ENCODE measurements at regions not wholly inside any gene's neighbourhood (a gene's known extent, or its start where the extent isn't known, plus 50 kb on each side); places are given as distances from the start of the nearest gene placed in this dataset.

DNA sequence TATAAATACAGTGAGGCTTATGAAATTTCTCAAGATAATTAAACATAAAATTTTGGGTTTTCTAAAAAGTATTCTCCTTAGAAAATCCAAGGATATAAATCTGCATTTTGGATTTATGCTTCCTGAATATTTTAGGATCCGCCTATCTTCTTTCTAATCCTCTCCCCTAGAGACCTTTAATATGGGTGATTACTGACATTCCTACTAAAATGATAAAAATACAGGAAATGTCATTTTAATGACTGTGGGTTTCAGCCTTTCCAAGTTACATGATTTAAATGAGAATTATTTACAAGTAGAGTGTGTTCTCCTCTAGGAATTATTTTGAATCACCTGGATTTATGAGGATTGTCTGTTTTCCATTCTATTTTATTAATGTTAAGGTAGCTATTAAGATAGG, 150.4 kb downstream of the C7orf25 start:
- no peak for DNase-seq (ENCODE audit: low read depth in 4 of 4, low spot score in 3 of 4)

DNA sequence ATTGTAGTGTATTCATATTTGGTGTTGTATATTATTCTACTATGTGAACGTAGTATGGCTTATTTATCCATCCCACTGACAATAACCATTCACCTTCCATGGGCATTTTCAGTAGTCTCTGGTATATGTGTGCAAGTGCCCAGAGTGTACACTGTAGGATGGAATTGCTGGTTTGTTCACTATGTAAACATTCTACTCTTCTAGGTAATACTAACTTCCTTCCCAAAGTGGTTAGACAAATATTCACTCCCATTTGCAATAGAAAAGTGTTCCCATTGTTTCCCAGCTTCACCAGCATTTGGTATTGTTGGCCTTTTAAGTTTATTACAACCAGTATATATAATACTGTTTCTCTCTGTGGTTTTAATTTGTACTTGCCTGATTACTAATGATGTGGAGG, 153.7 kb downstream of the C7orf25 start:
- DNase-seq (ENCODE audit: low read depth in 4 of 4, low spot score in 3 of 4): no peak

DNA sequence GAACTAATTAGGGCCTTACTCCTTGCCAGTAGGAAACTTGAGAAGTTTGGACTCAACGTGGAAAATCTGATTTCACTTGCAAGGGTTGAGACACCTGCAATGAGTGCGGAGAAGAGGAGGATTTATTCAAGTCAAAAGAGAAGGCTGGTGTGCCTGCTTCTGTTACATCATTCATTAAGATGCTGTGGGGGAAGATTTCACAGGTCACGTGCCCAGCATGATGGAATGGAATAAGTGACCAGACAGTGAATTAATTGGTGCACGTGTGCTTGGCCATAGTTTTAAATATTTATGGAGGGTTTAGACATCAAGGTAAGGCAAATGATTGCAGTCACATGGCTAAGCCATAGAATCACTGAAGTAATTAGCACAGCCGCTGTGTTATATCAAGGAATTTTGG, 155.0 kb downstream of the C7orf25 start:
- DNase-seq (ENCODE audit: low read depth in 4 of 4, low spot score in 3 of 4): no peak

DNA sequence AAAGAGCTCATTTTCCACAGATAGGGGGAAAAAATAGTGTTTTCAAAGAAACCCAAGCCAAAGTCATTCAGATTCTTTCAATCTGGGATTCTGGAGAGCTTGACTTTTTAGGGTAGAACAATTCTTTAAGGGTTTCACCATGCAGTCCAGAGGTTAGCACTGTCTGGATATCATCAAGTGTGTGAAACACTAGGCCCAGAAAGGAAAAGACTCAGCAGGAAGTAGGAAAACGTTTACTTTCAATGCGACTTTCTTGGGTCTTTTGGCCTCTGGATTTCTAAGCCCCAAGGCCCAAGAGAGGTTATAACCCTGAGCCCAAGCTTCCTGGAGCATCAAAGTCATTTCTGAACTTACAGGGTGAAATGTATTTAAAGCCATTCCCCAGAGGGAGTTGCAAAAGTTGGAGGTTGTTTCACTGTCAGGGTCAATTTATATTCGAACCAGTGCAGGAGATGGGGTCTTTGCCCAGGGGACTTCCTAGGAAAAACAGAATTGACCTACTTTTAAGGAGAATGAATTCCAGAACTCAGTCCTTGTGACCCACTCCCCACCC, 158.0 kb downstream of the C7orf25 start:
- peak in 1 of 4 donors; percentile 27 for DNase-seq (ENCODE audit: low read depth in 4 of 4, low spot score in 3 of 4)

DNA sequence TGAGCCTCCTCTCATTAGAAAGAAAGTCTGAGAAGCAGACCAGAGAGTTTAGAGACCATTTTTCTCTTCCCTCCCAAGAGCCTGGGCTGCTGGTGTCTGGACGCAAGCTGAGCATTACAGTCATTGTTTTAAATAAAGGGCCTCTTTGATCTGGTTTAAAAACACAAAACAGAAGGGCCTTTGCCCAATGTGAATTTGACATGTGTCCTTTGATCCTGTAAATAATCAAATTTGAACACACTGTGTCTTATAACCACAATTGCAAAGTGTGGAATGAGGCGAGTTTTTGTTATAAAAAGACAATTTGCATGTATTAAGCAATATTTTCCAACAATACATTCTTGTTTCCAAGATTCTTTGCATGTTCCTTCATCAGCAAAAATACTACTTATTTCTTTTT, 158.5 kb downstream of the C7orf25 start:
- no peak for DNase-seq (ENCODE audit: low read depth in 4 of 4, low spot score in 3 of 4)

DNA sequence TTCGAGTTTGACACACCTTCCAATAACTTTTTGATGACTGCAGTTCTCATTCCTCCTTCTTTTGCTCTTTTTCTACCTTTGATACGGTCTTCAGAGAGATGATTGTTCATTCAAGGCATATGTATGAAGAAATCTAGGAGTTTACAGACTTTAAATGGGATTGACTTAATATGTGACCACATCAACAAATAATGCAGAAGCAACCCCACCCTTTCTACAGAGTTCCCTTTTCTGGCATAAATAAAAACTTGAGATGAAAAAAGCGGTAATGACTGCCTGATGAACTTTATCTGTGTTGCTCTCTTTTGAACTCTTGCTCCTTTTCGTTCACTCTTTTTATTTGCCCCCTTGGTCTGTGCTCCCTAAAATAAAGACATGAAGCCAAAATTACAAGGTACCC, 161.7 kb downstream of the C7orf25 start:
- DNase-seq (ENCODE audit: low read depth in 4 of 4, low spot score in 3 of 4): no peak

DNA sequence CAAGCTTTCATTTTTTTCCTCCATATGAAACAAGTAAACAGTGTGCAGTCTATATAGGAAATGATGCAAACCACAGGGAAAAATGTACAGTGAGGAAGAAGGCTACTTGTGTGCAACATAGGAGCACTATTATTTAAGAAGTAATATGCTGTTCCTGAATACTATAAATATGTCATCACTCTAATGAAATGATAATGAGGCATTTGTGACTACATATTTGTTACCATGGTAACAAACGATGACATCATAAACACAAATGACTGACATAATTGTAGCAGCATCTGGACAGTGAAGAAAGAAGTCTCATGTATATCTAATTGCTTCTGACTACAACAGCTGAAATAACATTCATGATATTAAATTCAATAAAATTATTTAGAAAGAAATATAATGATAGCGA, 164.8 kb downstream of the C7orf25 start:
- DNase-seq (ENCODE audit: low read depth in 4 of 4, low spot score in 3 of 4): no peak

DNA sequence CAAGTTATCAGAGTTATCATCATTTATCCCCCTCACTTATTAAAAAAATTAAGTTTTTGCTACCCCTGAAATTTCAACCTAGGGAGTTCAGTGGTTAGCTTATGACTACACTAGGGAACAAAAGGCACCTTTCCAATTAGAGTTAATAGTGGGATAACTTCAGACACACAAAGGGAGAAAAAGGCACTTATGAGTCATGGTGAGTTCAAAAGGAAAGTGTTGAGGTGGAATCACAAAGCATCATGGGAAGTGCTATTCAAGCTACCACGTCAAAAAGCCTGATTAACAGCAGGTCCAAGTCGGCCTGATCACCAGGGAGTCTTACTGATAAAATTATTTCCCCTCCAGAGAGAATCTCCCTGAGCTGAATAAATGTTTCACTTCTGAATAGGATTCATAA, 165.7 kb downstream of the C7orf25 start:
- DNase-seq (ENCODE audit: low read depth in 4 of 4, low spot score in 3 of 4): no peak

DNA sequence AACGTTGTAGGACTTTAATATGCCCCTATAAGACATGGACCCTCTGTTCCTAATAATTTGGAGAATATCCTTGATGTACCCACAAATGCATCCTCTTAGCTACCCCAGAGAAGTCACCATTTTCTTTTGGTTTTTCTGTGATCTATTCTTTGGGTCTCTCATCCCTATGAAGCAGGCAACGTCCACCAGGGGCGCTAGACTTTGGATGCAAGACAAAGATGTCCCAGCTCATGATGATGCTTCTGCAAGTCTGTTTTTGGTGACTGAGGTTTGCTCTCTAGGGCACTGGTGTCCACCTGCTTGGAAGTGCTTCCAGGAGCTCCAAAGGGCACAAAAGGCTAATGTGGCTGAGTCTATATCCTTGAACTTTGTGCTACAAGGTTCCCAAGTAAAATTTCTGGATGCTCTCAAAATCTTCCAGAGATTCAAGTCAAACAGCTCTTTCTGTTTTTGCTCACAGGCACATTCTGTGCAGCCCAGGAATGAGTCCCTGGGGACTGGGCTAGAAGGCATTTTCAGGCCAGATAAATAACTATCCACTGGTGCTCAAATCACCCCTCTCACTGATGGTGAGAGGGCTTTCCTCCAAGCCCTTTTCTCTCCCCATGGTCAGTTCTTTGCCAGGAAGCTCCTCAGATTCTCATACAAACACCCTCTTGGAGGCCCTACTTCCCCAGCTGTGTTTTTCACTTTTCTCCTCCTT, 166.4 kb downstream of the C7orf25 start:
- DNase-seq (ENCODE audit: low read depth in 4 of 4, low spot score in 3 of 4): no peak

DNA sequence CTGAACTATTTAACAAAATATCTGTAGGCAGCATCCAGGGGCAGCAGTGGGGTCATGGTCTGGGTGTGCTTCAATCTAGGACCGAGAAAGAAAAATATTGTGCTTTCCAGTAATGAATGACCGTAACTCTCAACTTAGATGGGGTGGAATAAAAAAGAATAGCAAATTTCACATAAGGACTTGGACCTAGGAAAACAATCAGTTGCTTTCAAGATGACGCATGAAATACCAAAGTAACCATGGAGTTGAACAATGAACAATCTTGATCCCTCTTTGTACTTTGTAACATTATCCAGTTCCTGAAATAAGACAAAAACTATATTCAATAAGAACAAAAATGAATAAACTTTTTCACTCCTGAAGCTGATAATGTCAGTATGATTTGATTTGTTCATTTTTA, 167.1 kb downstream of the C7orf25 start:
- DNase-seq (ENCODE audit: low read depth in 4 of 4, low spot score in 3 of 4): no peak

DNA sequence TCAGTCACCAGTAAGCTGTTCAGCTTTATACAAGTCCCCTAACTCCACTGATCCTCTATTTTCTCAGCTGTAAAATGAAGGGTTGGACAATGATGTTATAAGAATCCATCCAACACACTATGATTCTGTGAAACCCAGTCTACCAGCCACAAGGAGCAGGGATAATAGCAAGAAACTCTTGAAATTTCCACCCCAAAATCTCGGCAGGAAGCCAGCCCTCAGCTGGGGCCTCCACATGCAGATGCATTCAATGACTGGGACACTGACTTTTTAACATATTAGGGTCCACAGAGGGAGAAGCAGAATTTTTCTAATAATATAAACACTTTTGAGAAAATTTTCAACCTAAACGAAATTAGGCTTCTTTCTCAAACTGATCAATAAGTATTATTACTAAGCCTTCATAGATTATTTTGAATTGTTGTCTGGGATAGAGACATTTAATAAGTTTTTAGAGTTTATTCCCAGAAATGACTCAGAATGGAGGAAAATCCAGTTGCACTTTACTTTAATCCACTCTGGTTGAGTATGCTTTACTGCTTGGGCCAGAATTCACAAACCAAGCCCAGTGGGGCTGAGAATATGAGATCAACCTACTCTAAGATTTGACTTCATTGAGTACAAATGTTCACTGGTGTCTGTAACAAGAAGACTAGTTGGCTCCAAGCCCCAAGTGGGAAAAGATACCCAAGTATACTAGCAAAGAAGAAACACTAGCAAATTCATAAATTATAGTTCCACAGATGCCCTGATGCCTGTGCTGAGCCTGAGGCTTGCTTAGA, 168.6 kb downstream of the C7orf25 start:
- DNase-seq (ENCODE audit: low read depth in 4 of 4, low spot score in 3 of 4): no peak

DNA sequence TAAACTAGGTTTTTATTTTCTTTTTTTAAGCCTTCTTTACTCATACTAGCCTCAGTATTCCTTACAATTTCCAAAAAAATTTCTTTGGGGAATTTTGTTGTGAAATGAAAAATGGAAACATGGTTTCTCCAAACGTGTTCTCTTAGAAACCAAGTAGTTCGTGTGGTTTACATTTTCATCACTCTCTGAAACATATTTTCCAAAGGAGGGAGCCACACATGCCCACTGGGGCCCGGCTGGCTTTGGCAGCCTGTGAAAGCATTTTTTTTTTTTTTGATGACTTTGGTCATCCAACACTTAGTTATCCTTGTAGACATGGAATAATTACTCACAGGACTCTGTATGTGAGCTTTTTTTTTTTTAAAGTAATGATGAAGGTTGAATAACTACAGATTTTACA, 169.6 kb downstream of the C7orf25 start:
- no peak for DNase-seq (ENCODE audit: low read depth in 4 of 4, low spot score in 3 of 4)

DNA sequence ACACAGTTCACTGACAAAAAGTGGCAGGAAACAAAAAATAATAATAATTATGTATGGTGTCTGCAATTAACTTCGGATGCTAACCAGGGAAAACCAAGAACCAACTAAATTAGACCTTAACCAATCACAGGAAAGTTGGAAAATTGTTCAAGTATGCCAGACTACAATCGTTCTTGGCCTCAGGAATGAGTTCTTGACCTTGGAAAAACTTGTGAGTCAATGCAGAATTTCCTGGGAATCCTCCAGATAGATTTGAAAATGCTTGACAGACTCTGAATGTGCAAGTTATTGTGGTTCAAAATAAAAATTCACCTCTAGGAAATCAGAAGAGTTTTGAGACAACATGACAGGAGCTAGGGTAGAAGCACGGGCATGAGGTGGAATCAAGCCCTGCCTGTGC, 171.5 kb downstream of the C7orf25 start:
- no peak for DNase-seq (ENCODE audit: low read depth in 4 of 4, low spot score in 3 of 4)

DNA sequence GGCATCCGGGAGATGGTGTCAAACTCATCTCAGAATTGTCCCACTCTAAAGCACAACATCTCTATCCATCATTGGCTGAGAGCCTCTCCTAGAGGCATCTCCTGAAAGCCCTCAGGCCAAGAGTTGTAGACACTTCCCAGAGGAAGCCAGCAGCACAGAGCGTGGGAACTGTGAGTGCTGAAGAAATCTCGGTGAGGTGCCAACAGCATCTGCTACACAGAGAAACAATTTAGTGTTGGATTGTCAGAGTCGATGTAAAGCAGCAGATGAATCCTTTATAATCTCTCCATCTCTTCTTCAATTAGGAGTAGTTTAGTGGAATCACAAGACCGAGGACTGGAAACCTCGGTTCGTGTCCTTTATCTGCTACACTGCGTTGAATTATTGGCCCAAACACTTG, 172.2 kb downstream of the C7orf25 start:
- no peak for DNase-seq (ENCODE audit: low read depth in 4 of 4, low spot score in 3 of 4)

DNA sequence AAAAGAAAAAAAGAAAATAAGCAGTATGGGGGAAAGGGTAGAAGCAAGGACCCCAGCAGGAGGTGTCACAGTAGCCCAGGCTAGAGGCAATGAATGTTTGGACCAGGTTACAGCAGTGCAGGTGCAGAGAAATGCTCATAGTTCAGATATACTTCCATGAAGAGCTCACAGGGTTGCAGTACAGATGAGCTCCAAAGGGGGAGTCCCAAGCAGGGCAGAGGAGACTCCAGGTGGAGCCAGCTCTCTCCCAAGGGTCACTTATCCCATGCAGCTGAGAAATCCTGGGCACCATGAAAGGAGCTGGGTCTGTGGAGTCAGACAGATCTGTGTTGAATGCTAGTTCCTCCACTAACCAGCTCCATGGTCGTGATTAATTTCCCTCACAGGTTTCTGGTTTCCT, 174.9 kb downstream of the C7orf25 start:
- DNase-seq (ENCODE audit: low read depth in 4 of 4, low spot score in 3 of 4): no peak

DNA sequence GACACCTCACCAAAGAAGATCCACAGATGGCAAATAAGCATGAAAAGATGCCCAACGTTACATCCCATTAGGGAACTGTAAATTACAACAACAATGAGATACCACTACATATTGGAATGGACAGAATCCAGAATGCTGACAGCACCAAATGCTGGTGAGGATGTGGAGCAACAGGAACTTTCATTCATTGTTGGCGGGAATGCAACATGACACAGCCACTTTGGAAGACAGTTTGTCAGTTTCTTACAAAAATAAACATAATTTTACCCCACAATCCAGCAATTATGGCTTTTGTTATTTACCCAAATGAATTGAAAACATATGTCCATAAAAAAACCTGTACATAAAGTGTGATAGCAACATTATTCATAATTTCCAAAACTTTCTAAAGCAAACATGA, 176.8 kb downstream of the C7orf25 start:
- DNase-seq (ENCODE audit: low read depth in 4 of 4, low spot score in 3 of 4): no peak

DNA sequence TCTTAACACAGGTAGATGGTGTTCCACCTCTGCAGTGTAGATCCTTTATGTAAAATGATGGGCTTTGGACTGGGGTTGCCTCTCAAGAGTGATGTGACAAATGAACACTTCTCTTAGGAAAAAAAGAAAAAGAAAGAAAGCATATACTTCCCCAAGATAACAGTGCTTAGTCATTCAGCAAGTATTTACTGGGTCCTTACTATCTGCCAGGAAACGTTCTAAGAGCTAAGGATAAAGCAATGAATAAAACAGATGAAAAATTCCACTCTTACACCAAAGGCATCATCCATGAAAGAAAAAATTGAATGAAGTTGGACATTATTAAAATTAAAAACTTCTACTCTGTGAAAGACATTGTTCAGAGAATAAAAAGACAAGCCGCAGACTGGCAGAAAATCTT, 177.3 kb downstream of the C7orf25 start:
- DNase-seq (ENCODE audit: low read depth in 4 of 4, low spot score in 3 of 4): no peak

DNA sequence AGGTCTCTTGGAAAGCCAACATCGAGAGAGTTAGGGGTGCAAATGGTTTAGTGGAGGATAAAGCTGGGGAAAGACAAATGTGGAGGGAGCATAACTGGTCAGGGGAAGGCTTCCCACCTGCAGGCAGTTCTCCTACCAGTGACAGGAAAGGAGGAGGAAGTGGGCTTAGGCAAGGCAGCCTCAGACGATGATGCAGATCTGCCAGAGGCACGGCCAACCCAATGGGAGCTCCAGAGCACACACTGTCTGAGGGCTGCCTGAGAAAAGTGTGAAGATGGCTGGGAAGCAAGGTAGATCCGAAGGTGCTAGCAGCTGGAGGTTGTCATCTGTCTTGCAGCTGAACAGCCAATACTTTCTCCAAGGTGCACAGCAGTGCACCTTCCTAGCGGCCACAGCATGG, 178.8 kb downstream of the C7orf25 start:
- no peak for DNase-seq (ENCODE audit: low read depth in 4 of 4, low spot score in 3 of 4)

DNA sequence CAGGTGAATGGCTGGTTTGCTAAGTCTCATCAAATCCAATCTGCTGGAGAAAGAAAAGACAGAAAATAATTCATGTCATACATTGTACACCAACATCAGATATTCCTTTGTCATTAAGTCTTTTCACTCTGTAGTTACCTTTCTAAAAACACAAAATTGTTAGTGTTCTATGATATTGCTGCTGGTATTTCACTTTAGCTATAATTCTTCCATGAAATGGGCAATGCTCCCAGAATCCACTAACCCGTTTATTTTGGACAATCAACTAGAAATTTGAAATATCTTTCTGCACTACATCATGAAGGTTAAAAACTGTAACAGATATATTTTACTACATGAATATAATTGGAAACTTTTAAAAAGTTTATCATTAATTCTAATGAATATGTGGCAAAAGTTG, 181.3 kb downstream of the C7orf25 start:
- DNase-seq (ENCODE audit: low read depth in 4 of 4, low spot score in 3 of 4): no peak

DNA sequence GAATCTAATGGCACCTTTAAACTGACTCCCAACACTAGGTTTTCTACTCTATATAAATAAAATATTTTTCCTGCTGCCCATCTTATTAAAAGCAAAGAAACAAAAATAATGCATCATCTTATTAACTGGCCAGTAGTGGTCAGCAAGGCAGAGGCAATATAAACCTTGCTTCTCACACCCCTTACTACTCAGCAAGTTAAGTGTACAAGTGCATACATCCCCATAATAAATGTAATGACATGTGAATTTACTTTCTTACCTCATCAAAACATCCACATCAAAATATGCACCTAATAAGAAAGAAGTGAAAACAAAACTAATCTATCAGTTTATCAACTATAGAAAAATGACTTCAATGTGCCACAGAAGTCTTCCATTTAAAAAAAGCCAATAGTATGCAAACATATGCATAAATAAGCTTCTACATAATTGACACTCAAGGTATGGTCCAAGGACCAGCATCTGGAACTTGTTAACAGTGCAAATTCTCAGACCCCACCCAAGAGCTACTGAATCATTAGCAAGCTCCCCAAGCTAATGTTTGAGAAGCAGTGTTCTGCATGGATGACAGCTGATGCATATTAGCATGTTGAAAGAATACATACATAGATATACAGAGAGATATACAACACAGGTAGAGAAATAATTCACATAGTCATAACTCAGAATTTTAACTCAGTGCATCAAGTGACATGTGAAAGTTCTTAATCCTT, 182.7 kb downstream of the C7orf25 start:
- DNase-seq (ENCODE audit: low read depth in 4 of 4, low spot score in 3 of 4): no peak

DNA sequence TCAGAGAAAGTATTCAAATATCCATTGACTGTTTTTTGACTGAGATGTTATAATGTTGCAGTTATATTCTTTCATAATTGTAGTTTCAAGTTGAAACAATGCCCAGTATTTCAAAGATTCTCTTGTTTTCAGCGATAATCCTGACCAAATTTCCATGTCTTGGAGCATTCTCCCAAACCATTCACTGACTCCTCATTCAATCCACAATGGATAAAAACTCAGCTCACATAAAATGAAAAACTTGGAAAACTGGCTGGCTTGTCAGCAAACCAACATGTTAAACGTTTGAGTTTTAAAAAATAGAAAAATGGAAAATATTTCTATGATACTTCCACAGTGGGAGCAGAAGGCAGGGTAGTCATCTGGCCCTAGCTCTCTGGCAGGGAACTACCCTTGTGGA, 184.4 kb downstream of the C7orf25 start:
- DNase-seq (ENCODE audit: low read depth in 4 of 4, low spot score in 3 of 4): no peak
